HG02981 (cell line): ENCODE measurements at regions not wholly inside any gene's neighbourhood (a gene's known extent, or its start where the extent isn't known, plus 50 kb on each side); places are given as distances from the start of the nearest gene placed in this dataset.

ENCODE experiments used
- ATAC-seq: cut with Tn5 transposase; IDR thresholded peaks from one replicate; pipeline ENCODE4 v1.9.1; 2021; ENCODE audit warnings: mild to moderate bottlenecking, moderate library complexity; ENCODE audit not compliant: unreplicated experiment

GRCh38 chr4:43898836-43899235 is 549.8 kb downstream of the KCTD8 start:
- ATAC-seq = no peak

GRCh38 chr4:43903456-43903855 is 545.2 kb downstream of the KCTD8 start:
- no peak for ATAC-seq

DNA sequence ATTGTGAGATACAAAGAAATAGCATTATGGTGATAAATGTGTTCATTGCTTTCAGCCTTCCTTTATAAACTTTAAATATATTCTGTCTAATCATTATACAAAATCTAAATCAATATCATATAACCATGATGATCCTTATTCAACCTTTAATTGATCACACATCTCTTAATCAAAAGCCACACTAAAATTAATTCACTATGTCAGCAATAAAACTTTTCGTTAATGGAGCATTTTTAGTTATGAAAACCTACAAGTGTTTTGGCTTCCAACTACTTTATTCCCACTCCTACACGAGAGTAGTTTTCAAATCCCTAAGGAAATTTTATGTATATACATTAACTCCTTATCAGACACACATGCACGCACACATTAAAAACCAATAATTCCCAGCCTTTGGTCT is 530.2 kb downstream of the KCTD8 start:
- ATAC-seq = no peak

DNA sequence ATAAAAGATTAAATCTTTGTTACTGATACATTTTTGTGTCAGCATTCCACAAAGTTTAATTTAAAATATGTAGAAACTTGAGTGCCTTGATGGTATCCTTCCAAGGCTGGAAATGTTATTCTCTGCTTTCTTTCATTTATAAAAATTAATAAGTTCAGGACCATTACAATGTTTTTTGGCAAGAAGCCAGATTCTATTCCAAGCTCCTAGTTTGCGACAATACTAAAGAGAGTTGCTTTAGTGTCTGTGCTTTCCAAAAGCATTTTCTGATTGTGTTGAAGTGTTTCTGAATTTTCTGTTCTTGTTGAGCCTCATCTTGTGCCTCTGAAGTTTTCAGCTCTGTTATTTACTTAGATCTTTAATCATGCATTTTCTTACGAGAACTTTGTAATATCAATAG is 516.2 kb downstream of the KCTD8 start:
- no peak for ATAC-seq

- ATAC-seq = no peak
Observed at GRCh38 chr4:43943998-43944397, 504.6 kb downstream of the KCTD8 start.

GRCh38 chr4:43959976-43960375 is 488.6 kb downstream of the KCTD8 start:
- ATAC-seq = no peak

DNA sequence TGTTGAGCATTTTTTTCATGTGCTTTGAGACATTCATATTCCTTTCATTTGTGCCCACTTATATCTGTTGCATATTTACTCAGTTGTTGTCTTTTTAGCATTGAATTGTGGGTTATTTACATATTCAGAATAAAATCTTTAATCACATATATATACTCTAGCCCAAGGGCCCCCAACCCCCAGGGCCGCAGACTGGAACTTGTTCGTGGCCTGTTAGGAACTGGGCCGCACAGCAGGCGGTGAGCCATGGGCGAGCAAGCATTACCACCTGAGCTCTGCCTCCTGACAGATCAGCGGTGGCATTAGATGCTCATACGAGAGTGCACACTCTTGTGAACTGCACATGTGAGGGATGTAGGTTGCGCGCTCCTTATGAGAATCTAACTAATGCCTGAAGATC is 480.6 kb downstream of the KCTD8 start:
- no peak for ATAC-seq

DNA sequence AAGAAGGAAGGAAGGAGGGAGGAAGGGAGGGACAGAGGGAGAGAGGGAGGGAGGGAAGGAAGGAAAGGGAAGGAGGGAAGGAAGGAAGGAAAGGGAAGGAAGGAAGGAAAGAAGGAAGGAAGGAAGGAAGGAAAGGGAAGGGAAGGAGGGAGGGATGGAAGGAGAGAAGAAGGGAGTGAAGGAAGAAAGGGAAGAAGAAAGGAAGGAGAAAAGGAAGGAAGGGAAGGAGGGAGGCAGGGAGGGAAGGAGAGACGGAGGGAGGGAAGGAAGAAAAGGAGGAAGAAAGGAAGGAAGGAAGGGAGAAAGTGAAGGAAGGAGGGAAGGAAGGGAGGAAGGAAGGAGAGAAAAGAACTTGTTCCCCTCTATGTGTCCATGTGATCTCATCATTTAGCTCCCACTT is 465.0 kb downstream of the KCTD8 start:
- ATAC-seq = no peak

GRCh38 chr4:43987331-43987944 is 461.2 kb downstream of the KCTD8 start:
- ATAC-seq = no peak

DNA sequence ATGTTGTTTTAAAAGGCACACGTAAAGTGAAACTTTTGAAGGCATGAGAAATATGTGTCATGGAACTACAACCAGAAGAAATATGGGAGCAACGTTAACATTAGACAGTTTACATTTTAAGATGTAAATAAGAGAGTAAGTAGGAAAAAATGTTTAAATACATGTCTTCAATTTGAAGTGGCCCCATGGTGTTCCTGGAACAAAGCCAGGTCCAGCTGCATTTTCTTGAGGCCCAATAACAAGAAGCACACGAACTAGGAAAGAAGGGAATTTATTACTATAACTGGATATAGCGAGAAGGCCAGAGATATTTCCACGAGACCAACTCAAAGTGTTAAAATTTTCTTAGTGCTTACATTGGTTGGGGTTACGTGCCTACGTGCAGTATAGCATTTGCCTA is 458.1 kb downstream of the KCTD8 start:
- ATAC-seq = no peak

GRCh38 chr4:43990963-43991362 is 457.6 kb downstream of the KCTD8 start:
- no peak for ATAC-seq

DNA sequence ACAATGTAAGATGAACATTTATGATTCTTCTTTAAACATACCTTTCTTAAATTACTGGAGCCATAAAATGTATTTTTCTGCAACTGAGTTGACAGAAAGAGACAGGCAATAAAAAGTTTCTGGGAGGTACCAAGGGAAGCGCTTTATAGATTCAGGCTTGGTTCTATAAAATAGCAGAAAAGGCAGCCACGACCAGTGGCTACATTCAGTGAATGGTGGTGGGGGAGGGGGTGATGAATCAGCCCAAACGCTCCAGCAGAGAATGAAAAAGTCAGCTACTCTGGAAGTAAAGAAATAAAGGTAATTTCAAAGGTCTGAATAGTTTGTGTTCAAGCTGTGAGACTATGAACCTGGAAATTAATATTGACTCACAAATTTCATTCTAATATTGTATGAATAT is 456.1 kb downstream of the KCTD8 start:
- ATAC-seq = no peak

DNA sequence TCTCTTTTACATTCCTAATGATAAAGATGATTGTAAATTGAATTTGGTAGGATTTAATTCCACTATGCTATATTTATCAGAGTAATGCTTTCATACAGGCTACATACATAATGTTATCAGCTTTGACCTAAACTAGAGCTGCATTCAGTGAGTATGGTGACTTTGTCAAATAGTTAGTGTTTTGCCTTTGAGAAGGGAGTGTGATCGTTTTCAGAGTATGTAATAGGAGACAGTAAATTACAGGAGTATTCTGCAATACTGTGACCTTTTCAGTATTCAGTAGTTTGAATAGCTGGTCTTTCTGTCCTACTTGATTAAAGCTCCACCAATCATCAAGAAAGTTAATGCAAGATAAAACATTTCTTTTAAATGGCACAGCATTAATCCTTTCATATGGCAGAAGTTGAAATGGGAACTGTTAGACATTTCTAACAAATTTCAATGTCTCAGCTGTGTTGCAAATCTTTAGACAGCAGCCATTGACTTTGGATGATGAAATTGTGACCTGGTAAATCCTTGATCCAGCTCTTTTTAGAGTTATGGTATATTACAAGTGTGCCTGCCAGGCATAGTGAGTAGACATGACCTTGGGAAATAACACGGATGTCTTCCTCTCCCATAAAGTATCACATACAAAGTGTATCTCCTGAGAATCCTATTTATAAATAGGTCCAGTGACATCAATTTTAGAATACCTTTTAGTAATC is 455.3 kb downstream of the KCTD8 start:
- ATAC-seq = no peak

DNA sequence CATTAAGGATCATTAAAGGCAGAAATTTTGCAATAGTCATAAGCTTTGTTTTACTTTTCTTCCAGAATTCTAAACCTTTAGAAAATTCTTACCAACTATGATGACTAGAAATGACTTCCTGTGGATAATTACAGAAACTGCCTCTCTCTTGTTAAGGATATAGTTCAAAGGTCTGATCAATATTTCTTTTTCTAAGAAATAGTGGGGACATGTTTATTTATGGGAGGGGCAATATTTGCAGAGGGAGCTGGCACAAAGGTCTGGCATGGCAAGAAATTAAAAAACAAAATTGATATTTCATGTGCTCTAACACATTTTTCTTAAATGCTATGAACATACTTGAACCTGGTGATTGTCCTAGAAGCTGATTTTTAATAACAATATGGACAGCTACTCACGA is 448.9 kb downstream of the KCTD8 start:
- no peak for ATAC-seq

DNA sequence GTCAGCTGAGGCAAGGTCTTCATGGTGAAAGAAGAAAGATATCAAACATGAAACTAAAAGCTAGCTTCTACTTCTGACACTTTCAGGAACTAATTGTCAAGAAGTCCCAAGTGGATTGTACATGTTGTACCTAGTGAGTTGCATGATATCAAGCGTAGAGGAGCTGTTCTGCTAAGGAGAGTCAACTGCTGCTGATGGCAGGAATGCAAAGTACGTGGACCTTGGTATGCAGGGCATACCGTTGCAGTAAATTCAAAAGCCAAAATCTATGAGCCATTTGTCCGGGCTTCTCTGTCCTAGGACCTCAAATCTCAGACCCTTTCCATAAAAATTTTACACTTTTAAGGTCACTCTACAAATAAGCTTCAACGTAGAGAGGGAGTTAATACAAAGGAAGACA is 446.2 kb downstream of the KCTD8 start:
- ATAC-seq = no peak

GRCh38 chr4:44016570-44017421 is 431.8 kb downstream of the KCTD8 start:
- ATAC-seq = no peak

- no peak for ATAC-seq
Observed at GRCh38 chr4:44017422-44017739, 431.2 kb downstream of the KCTD8 start.

- ATAC-seq = no peak
Observed at GRCh38 chr4:44019721-44020120, 428.9 kb downstream of the KCTD8 start.

- no peak for ATAC-seq
Observed at GRCh38 chr4:44025376-44026020, 423.1 kb downstream of the KCTD8 start.

DNA sequence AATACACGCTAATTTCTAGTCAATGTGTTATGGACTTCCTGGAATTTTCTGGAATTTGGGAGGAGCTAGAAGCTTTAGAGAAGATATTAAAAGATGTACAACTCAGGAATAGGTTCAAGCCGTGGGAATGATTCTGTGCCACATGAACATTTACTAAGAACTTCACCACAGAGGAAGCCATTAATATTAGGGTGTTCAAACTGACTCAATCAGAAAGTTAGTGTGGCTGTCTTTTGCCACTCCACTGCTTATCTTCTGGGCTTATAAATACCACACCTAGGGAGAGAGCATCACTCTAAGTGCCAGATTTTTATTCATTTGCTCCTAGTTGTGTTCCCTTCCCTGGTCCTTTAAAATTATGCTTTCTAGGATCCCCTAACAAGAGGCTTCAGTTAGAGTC is 409.8 kb downstream of the KCTD8 start:
- ATAC-seq = no peak

DNA sequence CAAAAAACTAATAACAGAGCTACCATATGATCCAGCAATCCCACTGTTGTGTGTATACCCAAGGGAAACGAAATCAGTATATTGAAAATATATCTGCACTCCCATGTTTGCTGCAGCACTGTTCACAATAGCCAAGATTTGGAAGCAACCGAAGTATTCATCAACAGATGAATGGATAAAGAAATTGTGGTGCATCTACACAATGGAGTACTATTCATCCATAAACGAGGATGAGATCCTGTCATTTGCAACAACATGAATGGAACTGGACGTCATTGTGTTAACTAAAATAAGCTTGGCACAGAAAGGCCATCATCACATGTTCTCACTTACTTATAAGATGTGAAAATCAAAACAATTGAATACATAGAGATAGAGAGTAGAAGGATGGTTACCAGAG is 402.1 kb downstream of the KCTD8 start:
- no peak for ATAC-seq

- ATAC-seq = no peak
Observed at GRCh38 chr4:44056721-44057151, 391.9 kb downstream of the KCTD8 start.
